A549 (cell line): ENCODE measurements at regions not wholly inside any gene's neighbourhood (a gene's known extent, or its start where the extent isn't known, plus 50 kb on each side); places are given as distances from the start of the nearest gene placed in this dataset.

Experiments
- EP300 ChIP-seq, 2 experiments: fragments of >200 bp; sonication (Bioruptor Twin); formaldehyde crosslinking; IDR thresholded peaks; 2 replicates in 1 of 2; 3 replicates in 1 of 2; pipeline ENCODE4 v1.6.1; 2016 to 2017
- HMGXB4 ChIP-seq: fragments of 250-450 bp; sonication (Bioruptor Pico); IDR thresholded peaks from 2 replicates; pipeline ENCODE4 v1.5.0; 2021; ENCODE audit warnings: mild to moderate bottlenecking, moderate library complexity, borderline replicate concordance
- JUNB ChIP-seq: fragments of >200 bp; sonication (Bioruptor Twin); formaldehyde crosslinking; IDR thresholded peaks from 2 replicates; pipeline ENCODE4 v1.6.1; 2016
- KDM1A ChIP-seq: fragments of 200-600 bp; sonication (generic); IDR thresholded peaks from 2 replicates; pipeline ENCODE4 v1.6.1; 2016; ENCODE audit warnings: low read depth, mild to moderate bottlenecking
- PHF8 ChIP-seq: fragments of 200-600 bp; sonication (generic); IDR thresholded peaks from 2 replicates; pipeline ENCODE4 v1.6.1; 2016; ENCODE audit warnings: low read depth, mild to moderate bottlenecking, antibody characterized with exemption, moderate library complexity, borderline replicate concordance
- POLR2A ChIP-seq: IDR thresholded peaks from 2 replicates; pipeline ENCODE4 v1.6.1; 2012; ENCODE audit warnings: mild to moderate bottlenecking, low read length
- RAD21 ChIP-seq, 2 experiments: fragments of >200 bp in 1 of 2; sonication (Bioruptor Twin) in 1 of 2; formaldehyde crosslinking in 1 of 2; IDR thresholded peaks in 1 of 2; conservative IDR thresholded peaks in 1 of 2; 2 replicates in 1 of 2; 3 replicates in 1 of 2; pipeline ENCODE4 v1.6.1; 2012 to 2018; ENCODE audit warnings: inconsistent platforms in 1 of 2
- RFX5 ChIP-seq: fragments of 450-650 bp; IDR thresholded peaks from 2 replicates; pipeline ENCODE4 v1.7.1; 2014; ENCODE audit warnings: antibody characterized with exemption, mild to moderate bottlenecking, moderate library complexity
- TF ChIP-seq, protein P1 (sequence below): fragments of >200 bp; sonication (Bioruptor Twin); formaldehyde crosslinking; IDR thresholded peaks from 3 replicates; pipeline ENCODE4 v1.5.1; 2016

- TF ChIP-seq, protein P1, sequence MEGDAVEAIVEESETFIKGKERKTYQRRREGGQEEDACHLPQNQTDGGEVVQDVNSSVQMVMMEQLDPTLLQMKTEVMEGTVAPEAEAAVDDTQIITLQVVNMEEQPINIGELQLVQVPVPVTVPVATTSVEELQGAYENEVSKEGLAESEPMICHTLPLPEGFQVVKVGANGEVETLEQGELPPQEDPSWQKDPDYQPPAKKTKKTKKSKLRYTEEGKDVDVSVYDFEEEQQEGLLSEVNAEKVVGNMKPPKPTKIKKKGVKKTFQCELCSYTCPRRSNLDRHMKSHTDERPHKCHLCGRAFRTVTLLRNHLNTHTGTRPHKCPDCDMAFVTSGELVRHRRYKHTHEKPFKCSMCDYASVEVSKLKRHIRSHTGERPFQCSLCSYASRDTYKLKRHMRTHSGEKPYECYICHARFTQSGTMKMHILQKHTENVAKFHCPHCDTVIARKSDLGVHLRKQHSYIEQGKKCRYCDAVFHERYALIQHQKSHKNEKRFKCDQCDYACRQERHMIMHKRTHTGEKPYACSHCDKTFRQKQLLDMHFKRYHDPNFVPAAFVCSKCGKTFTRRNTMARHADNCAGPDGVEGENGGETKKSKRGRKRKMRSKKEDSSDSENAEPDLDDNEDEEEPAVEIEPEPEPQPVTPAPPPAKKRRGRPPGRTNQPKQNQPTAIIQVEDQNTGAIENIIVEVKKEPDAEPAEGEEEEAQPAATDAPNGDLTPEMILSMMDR = no peak
- TF ChIP-seq POLR2A (no peak), HMGXB4 (CRISPR knock-in tag) (no peak), PHF8 (no peak), RFX5 (no peak), RAD21 (conservative IDR thresholded peaks at IDR 0.05 in 1 of 2, IDR thresholded peaks at IDR 0.05 in 1 of 2) (no peak), KDM1A (no peak), EP300 (IDR thresholded peaks at IDR 0.05) (no peak), JUNB (no peak)
Measured at GRCh38 chr15:47968593-47968992, 152.2 kb upstream of the SLC24A5 start.
